HG02759 (cell line): ENCODE measurements at regions not wholly inside any gene's neighbourhood (a gene's known extent, or its start where the extent isn't known, plus 50 kb on each side); places are given as distances from the start of the nearest gene placed in this dataset.

Source experiments
- ATAC-seq: cut with Tn5 transposase; IDR thresholded peaks from one replicate; pipeline ENCODE4 v1.9.1; 2021; ENCODE audit warnings: mild to moderate bottlenecking, moderate library complexity; ENCODE audit not compliant: unreplicated experiment

DNA sequence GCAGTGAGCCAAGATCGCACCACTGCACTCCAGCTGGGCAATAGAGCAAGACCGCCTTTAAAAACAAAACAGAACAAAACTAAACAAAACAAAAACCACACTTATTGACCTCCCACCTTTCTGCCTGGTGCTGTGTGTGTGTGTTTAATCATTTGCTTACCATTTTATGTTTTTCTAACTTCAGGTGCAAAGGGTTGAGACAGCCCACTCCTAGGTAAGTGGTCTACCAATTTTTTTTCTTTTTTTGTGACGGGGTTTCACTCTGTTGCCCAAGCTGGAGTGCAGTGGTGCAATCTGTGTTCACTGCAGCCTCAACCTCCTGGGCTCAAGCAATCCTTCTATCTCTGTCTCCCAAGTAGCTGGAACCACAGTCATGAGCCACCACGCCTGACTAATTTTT lies 65.8 kb downstream of the SALL1 start:
- ATAC-seq = no peak

- no peak for ATAC-seq
Observed at GRCh38 chr16:51084074-51084928, 66.8 kb downstream of the SALL1 start.

- ATAC-seq = no peak
Observed at GRCh38 chr16:51072591-51072990, 78.5 kb downstream of the SALL1 start.

GRCh38 chr16:51071326-51071725 lies 79.7 kb downstream of the SALL1 start:
- ATAC-seq = no peak

DNA sequence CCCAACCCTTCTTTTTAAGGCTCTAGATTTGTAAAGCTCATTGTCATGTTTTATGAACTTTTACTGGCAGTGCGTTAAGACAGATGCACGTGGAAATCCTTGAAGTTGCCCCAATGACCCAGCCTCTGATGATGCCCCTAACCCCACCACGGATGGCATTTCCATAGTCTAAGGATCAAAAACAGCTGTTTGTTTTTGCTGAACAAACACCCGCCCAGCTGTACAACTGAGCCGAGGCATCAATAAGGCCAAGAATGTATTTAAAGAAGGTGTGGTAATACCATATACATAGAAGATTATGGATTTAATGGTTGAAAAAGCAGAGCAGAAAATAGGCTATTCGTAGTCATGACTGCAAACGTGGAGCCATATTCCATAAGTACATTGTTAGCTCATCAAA lies 83.7 kb downstream of the SALL1 start:
- ATAC-seq = no peak

- ATAC-seq = no peak
Observed at GRCh38 chr16:51062039-51062438, 89.0 kb downstream of the SALL1 start.

- no peak for ATAC-seq
Observed at GRCh38 chr16:51061328-51061727, 89.7 kb downstream of the SALL1 start.

- ATAC-seq = no peak
Observed at GRCh38 chr16:51057969-51058337, 93.1 kb downstream of the SALL1 start.

GRCh38 chr16:51057102-51057793 lies 93.8 kb downstream of the SALL1 start:
- ATAC-seq = no peak

- ATAC-seq = no peak
Observed at GRCh38 chr16:51056331-51056730, 94.7 kb downstream of the SALL1 start.

DNA sequence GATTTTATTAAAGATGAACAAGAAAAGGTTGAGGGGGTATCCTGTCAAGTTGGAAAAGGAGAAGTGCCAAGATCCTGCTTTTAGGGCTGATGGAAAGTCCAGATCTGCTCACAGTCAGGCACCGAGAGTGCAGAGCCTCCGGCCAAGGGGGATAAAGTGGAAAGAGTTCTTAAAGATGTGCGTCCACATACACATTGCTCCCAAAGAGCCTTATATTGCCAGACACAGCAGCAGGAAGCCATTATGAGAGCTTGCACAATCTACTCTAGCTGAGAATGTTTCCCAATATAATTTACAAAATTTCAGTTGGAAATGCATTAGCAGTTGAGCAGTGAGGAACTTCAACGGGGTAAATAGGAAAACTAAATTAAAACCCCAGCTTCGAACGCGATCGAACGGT lies 95.6 kb downstream of the SALL1 start:
- no peak for ATAC-seq

GRCh38 chr16:51053775-51054174 lies 97.3 kb downstream of the SALL1 start:
- no peak for ATAC-seq

GRCh38 chr16:51051671-51052070 lies 99.4 kb downstream of the SALL1 start:
- ATAC-seq = no peak

- ATAC-seq = no peak
Observed at GRCh38 chr16:51050377-51050706, 100.7 kb downstream of the SALL1 start.

DNA sequence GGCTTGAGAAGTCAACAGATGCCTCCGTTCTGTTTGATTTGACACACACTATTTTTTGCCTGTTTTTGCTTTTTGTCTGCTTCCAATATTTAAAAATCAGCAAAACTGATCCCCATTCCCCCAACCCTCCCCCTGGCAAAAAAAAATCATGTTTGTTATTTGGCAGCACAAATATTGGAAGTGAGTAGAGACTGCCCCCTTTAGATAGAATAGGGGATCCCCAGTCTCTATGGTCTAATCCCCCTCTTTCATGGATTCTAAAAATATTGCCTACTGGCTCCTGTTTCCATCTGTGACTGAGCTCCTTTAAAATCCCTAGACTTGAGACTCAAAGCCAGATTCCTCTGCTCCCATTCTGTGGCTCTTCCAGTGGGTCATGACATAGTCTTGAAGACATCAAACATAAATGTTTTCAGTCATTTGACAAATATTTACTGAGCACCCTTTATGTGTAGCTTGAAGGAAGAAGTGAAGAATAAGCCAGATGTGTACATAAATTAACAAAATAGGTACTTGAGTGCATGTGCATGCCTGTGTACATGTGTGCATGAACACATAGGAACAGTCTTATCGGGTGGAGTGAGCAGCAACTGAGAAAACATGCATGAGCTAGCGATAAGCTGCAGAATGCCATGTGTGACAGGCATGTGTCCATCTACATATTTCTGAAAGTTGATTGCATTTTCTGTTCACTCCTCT lies 101.2 kb downstream of the SALL1 start:
- ATAC-seq = no peak

DNA sequence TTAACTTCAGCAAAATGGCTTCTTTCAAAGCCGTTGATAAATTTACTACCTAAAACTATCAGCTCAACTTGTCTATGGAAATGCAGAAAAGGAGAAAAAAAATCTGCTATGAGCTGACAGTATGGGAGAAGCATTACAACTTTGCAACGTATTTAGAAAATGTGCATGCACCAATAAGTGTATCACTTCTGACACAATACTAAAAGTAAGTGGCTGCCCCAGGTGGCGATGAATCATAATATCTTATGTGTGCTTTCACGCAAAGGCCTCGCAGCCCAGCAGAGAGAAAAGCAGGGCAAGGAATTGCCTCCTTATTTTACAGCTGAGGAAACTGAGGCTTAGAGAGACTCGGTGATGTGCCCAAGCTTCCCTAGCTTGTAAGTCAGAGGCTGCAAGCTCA lies 101.8 kb downstream of the SALL1 start:
- no peak for ATAC-seq

DNA sequence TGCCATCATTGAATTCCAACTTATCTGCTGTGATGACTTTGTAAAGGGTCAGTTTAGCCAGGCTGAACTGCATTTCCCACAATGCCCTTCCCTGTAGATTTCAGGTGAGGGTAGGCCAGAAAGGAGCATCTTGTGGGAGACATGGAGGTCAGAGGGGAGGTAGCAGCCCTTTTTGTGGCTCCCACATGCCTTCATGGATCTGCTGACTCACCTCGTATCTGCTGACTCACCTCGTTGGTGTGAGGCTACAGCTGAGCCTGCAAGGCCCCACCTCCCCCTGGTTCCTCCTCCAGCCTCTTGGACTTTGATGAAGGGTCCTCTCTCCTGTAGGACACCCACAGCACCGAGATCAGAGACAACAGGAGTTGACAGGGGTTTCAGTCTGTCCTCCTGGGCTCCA lies 102.5 kb downstream of the SALL1 start:
- no peak for ATAC-seq

DNA sequence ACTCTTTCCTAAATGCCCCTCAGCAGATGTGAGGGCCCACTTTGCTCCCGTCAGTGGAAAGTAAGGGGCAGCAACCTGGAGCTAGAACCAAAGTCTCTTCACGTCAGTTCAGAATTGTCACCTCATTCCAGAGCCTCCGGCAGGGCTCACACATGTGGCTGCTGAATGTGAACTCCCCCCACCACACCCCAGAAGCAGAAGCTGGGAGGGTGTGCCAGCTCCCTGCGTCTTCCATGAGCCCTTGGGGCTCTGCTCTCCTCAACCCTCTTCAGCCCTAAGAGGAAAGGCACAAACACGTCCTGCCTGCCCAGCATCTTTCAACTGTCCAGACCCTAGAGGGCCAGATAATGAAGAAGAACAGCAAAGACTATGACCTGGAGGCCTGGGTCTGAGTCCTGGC lies 105.3 kb downstream of the SALL1 start:
- ATAC-seq = no peak

- no peak for ATAC-seq
Observed at GRCh38 chr16:51045186-51045585, 105.9 kb downstream of the SALL1 start.

- no peak for ATAC-seq
Observed at GRCh38 chr16:51041546-51041945, 109.5 kb downstream of the SALL1 start.

GRCh38 chr16:51040637-51041036 lies 110.4 kb downstream of the SALL1 start:
- ATAC-seq = no peak
